H9 (cell line): ENCODE measurements at regions not wholly inside any gene's neighbourhood (a gene's known extent, or its start where the extent isn't known, plus 50 kb on each side); places are given as distances from the start of the nearest gene placed in this dataset.

ENCODE experiments used
- DNase-seq: peaks from one replicate; pipeline ENCODE4 v3.0.0-alpha.2; 2017
- H2AFZ ChIP-seq: one replicate; pipeline ENCODE4 v1.6.1; 2013; ENCODE audit warnings: mild to moderate bottlenecking, low read length, control low read depth, moderate library complexity
- H2AK5ac ChIP-seq: 2 replicates; pipeline ENCODE4 v1.6.1; 2013; ENCODE audit warnings: low read length, control low read depth, mixed read lengths; ENCODE audit not compliant: insufficient read length
- H2BK120ac ChIP-seq: one replicate; pipeline ENCODE4 v1.6.1; 2013; ENCODE audit warnings: low read depth, mild to moderate bottlenecking, low read length, control low read depth, inconsistent platforms; ENCODE audit not compliant: poor library complexity, severe bottlenecking
- H2BK12ac ChIP-seq: 2 replicates; pipeline ENCODE4 v1.6.1; 2013; ENCODE audit warnings: low read length, control low read depth, mixed read lengths, low read depth; ENCODE audit not compliant: insufficient read length
- H2BK15ac ChIP-seq: 2 replicates; pipeline ENCODE4 v1.6.1; 2013; ENCODE audit warnings: low read depth, low read length, control low read depth
- H2BK20ac ChIP-seq: one replicate; pipeline ENCODE4 v1.6.1; 2013; ENCODE audit warnings: low read depth, mild to moderate bottlenecking, low read length, control low read depth, inconsistent platforms; ENCODE audit not compliant: poor library complexity, severe bottlenecking
- H2BK5ac ChIP-seq: 2 replicates; pipeline ENCODE4 v1.6.1; 2013; ENCODE audit warnings: low read length, control low read depth, mixed read lengths; ENCODE audit not compliant: insufficient read length
- H3K14ac ChIP-seq: 2 replicates; pipeline ENCODE4 v1.6.1; 2013; ENCODE audit warnings: low read length, control low read depth; ENCODE audit not compliant: insufficient read depth
- H3K18ac ChIP-seq: 2 replicates; pipeline ENCODE4 v1.6.1; 2013; ENCODE audit warnings: low read depth, mild to moderate bottlenecking, mixed read lengths, low read length, control low read depth; ENCODE audit not compliant: insufficient read length
- H3K23ac ChIP-seq: 2 replicates; pipeline ENCODE4 v1.6.1; 2013; ENCODE audit warnings: low read length, control low read depth, mixed read lengths, low read depth; ENCODE audit not compliant: insufficient read length
- H3K23me2 ChIP-seq: 2 replicates; pipeline ENCODE4 v1.6.1; 2013; ENCODE audit warnings: low read depth, mild to moderate bottlenecking, mixed read lengths, low read length, control low read depth; ENCODE audit not compliant: insufficient read length, poor library complexity, severe bottlenecking
- H3K27ac ChIP-seq: 2 replicates; pipeline ENCODE4 v1.5.1; 2013; ENCODE audit warnings: low read length, control low read depth, mixed read lengths, low read depth; ENCODE audit not compliant: insufficient read length
- H3K27me3 ChIP-seq: 2 replicates; pipeline ENCODE4 v1.6.1; 2013; ENCODE audit warnings: low read length, control low read depth, inconsistent platforms; ENCODE audit not compliant: insufficient read depth
- H3K4ac ChIP-seq: 2 replicates; pipeline ENCODE4 v1.6.1; 2013; ENCODE audit warnings: low read depth, mild to moderate bottlenecking, control low read depth, inconsistent platforms, low read length, moderate library complexity
- H3K4me1 ChIP-seq: 2 replicates; pipeline ENCODE4 v1.6.1; 2013; ENCODE audit warnings: low read length, control low read depth, inconsistent platforms; ENCODE audit not compliant: insufficient read depth
- H3K4me2 ChIP-seq: 2 replicates; pipeline ENCODE4 v1.6.1; 2013; ENCODE audit warnings: low read length, control low read depth, mixed read lengths; ENCODE audit not compliant: insufficient read length, insufficient read depth
- H3K56ac ChIP-seq: 2 replicates; pipeline ENCODE4 v1.6.1; 2013; ENCODE audit warnings: low read depth, mild to moderate bottlenecking, mixed read lengths, low read length, control low read depth; ENCODE audit not compliant: insufficient read length
- H3K79me1 ChIP-seq: 2 replicates; pipeline ENCODE4 v1.6.1; 2013; ENCODE audit warnings: low read depth, mild to moderate bottlenecking, moderate library complexity, low read length, control low read depth, inconsistent platforms; ENCODE audit not compliant: insufficient read depth, poor library complexity, severe bottlenecking
- H3K79me2 ChIP-seq: 2 replicates; pipeline ENCODE4 v1.6.1; 2013; ENCODE audit warnings: low read length, control low read depth, inconsistent platforms; ENCODE audit not compliant: insufficient read depth
- H3K9ac ChIP-seq: 2 replicates; pipeline ENCODE4 v1.6.1; 2013; ENCODE audit warnings: low read length, control low read depth, mixed read lengths; ENCODE audit not compliant: insufficient read length; ENCODE audit errors: extremely low read depth
- H3K9me3 ChIP-seq: one replicate; pipeline ENCODE4 v1.6.1; 2013; ENCODE audit warnings: low read depth, low read length, inconsistent platforms; ENCODE audit not compliant: control insufficient read depth
- H3T11ph ChIP-seq: one replicate; pipeline ENCODE4 v1.6.1; 2013; ENCODE audit warnings: mild to moderate bottlenecking, low read length, control low read depth, inconsistent platforms
- H4K20me1 ChIP-seq: one replicate; pipeline ENCODE4 v1.6.1; 2013; ENCODE audit not compliant: control insufficient read depth, insufficient read length, insufficient read depth
- H4K5ac ChIP-seq: 2 replicates; pipeline ENCODE4 v1.6.1; 2013; ENCODE audit warnings: low read depth, mild to moderate bottlenecking, mixed read lengths, low read length, control low read depth; ENCODE audit not compliant: insufficient read length
- H4K8ac ChIP-seq: replicated peaks from 2 replicates; pipeline ENCODE4 v1.6.1; 2013; ENCODE audit warnings: low read length, control low read depth, mixed read lengths, low read depth; ENCODE audit not compliant: insufficient read length
- H4K91ac ChIP-seq: 2 replicates; pipeline ENCODE4 v1.6.1; 2013; ENCODE audit warnings: low read depth, mild to moderate bottlenecking, moderate library complexity, mixed read lengths, low read length, control low read depth; ENCODE audit not compliant: insufficient read length
- H3K27ac Mint-ChIP-seq, 3 experiments: 2 replicates in 2 of 3; 3 replicates in 1 of 3; pipeline ENCODE4 v1.8.0; 2020 to 2021; ENCODE audit warnings: mixed read lengths in 3 of 3, mild to moderate bottlenecking in 1 of 3, moderate library complexity in 1 of 3
- H3K27me3 Mint-ChIP-seq: 2 replicates; pipeline ENCODE4 v1.8.0; 2021; ENCODE audit warnings: low read depth, mild to moderate bottlenecking, moderate library complexity, mixed read lengths
- H3K36me3 Mint-ChIP-seq, 3 experiments: 2 replicates in 2 of 3; 3 replicates in 1 of 3; pipeline ENCODE4 v1.8.0; 2020 to 2021; ENCODE audit warnings: low read depth in 3 of 3, mixed read lengths in 3 of 3; ENCODE audit not compliant: insufficient read depth in 1 of 3
- H3K4me1 Mint-ChIP-seq, 2 experiments: 2 replicates each; pipeline ENCODE4 v1.8.0; 2020; ENCODE audit warnings: mixed read lengths in 2 of 2
- H3K4me3 Mint-ChIP-seq, 2 experiments: 2 replicates in 1 of 2; 3 replicates in 1 of 2; pipeline ENCODE4 v1.8.0; 2020 to 2021; ENCODE audit warnings: mild to moderate bottlenecking in 2 of 2, mixed read lengths in 2 of 2, moderate library complexity in 1 of 2
- H3K9me3 Mint-ChIP-seq, 2 experiments: 2 replicates in 1 of 2; 3 replicates in 1 of 2; pipeline ENCODE4 v1.8.0; 2020; ENCODE audit warnings: mild to moderate bottlenecking in 2 of 2, mixed read lengths in 2 of 2, moderate library complexity in 1 of 2
- WGBS: extraction: QIAGEN DNeasy Blood & Tissue Kit; methylation state at CpG from one replicate; pipeline ENCODE4 v1.1.7; 2013; ENCODE audit warnings: missing lambda C conversion rate, low lambda C conversion rate, mixed read lengths; ENCODE audit not compliant: insufficient read length; ENCODE audit errors: extremely low coverage; 5-methylcytosine and 5-hydroxymethylcytosine counted together
- TF ChIP-seq, protein P1 (sequence below): fragments of 200-600 bp; sonication (generic); conservative IDR thresholded peaks from 3 replicates; pipeline ENCODE4 v1.8.0; 2021; ENCODE audit warnings: antibody characterized with exemption, mild to moderate bottlenecking

GRCh38 chr17:74146196-74146595, 57.3 kb upstream of the RPL38 start:
- TF ChIP-seq, protein P1, sequence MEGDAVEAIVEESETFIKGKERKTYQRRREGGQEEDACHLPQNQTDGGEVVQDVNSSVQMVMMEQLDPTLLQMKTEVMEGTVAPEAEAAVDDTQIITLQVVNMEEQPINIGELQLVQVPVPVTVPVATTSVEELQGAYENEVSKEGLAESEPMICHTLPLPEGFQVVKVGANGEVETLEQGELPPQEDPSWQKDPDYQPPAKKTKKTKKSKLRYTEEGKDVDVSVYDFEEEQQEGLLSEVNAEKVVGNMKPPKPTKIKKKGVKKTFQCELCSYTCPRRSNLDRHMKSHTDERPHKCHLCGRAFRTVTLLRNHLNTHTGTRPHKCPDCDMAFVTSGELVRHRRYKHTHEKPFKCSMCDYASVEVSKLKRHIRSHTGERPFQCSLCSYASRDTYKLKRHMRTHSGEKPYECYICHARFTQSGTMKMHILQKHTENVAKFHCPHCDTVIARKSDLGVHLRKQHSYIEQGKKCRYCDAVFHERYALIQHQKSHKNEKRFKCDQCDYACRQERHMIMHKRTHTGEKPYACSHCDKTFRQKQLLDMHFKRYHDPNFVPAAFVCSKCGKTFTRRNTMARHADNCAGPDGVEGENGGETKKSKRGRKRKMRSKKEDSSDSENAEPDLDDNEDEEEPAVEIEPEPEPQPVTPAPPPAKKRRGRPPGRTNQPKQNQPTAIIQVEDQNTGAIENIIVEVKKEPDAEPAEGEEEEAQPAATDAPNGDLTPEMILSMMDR: no peak
- Histone ChIP-seq H3K18ac (no peak overlapping the region), H3K14ac (no peak overlapping the region), H3K4ac (no peak overlapping the region), H3K27me3 (no peaks in the 10 kb centered on the region), H3K23me2 (no peaks in the 10 kb centered on the region), H3K9me3 (no peaks in the 10 kb centered on the region), H2BK15ac (no peak overlapping the region), H3K4me2 (no peak overlapping the region), H3K9ac (no peak overlapping the region), H2BK12ac (no peak overlapping the region), H2AFZ (no peak overlapping the region), H2BK120ac (no peak overlapping the region), H4K5ac (no peak overlapping the region), H3K4me1 (no peaks in the 10 kb centered on the region; the same call in 1 of the 2 replicates), H2AK5ac (no peak overlapping the region), H3K23ac (no peak overlapping the region), H4K8ac (no peak overlapping the region), H3T11ph (no peak overlapping the region), H3K79me2 (no peaks in the 10 kb centered on the region), H4K91ac (no peak overlapping the region), H3K79me1 (no peaks in the 10 kb centered on the region), H3K56ac (no peak overlapping the region), H2BK5ac (no peak overlapping the region), H3K27ac (no peak overlapping the region), H2BK20ac (no peak overlapping the region), H4K20me1 (no peaks in the 10 kb centered on the region)
- Mint-ChIP-seq H3K4me1 (peaks cover 16 to 37% of the 10 kb centered on the region in 2 experiments), H3K27me3 (peaks cover 2% of the 10 kb centered on the region), H3K4me3 (no peak overlapping the region), H3K9me3 (peaks cover 21 to 26% of the 10 kb centered on the region in 2 experiments), H3K27ac (no peak overlapping the region), H3K36me3 (peaks cover 11 to 28% (median 12%) of the 10 kb centered on the region in 3 experiments; a peak in 6 of 7 replicates)
- no CpG with 5 or more reads among the region's 3 CpGs for WGBS
- no peak for DNase-seq
